ENCODE measurements at regions not wholly inside any gene's neighbourhood (a gene's known extent, or its start where the extent isn't known, plus 50 kb on each side); places are given as distances from the start of the nearest gene placed in this dataset.
A peak's percentile ranks its signal among the peaks of the same experiment; 100 is the strongest.
"Not testable (repeated sequence)": the region's sequence is repeated elsewhere in the genome, so short reads cannot be mapped to it uniquely, and the experiment has no call there.

DNA sequence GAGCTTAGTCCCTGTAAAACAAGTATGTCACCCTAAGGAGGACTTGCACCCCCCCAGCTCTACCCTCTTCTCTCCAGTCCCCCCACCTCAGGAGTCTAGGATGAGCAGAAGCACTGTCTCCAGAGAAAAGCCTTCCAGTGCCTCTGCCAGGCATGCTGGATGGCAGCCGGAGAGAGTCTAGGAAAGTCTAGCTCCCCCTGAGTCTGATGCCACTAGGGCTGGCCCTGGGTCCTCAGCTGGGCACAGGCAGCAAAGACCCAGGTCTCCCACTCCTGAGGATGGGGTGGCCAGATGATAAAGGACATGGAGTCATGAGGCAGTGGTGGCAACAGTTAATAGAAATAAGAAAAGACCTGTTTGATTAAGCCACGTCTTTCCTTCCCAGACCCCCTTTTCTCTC lies 225.6 kb downstream of the CYP26B1 start:
- Histone ChIP-seq H3K27me3 (no peaks in the 10 kb centered on the region), H3K27ac (no peak overlapping the region), H3K4me3 (no peak overlapping the region), H3K9me3 (peaks cover 0 to 18% (median 5%) of the 10 kb centered on the region in 4 donors), H3K36me3 (no peaks in the 10 kb centered on the region), H3K4me1 (peaks cover 0 to 14% (median 0%) of the 10 kb centered on the region in 4 donors)
- no peak for DNase-seq (ENCODE audit: low spot score in 2 of 2)
- WGBS, 2 donors = 71 to 90% methylated on average over 2 of the region's 2 CpGs
- no peak for TF ChIP-seq POLR2A (IDR thresholded peaks at IDR 0.05)
- TF ChIP-seq EP300 (IDR thresholded peaks at IDR 0.05) = no peak
- TF ChIP-seq, protein P1, sequence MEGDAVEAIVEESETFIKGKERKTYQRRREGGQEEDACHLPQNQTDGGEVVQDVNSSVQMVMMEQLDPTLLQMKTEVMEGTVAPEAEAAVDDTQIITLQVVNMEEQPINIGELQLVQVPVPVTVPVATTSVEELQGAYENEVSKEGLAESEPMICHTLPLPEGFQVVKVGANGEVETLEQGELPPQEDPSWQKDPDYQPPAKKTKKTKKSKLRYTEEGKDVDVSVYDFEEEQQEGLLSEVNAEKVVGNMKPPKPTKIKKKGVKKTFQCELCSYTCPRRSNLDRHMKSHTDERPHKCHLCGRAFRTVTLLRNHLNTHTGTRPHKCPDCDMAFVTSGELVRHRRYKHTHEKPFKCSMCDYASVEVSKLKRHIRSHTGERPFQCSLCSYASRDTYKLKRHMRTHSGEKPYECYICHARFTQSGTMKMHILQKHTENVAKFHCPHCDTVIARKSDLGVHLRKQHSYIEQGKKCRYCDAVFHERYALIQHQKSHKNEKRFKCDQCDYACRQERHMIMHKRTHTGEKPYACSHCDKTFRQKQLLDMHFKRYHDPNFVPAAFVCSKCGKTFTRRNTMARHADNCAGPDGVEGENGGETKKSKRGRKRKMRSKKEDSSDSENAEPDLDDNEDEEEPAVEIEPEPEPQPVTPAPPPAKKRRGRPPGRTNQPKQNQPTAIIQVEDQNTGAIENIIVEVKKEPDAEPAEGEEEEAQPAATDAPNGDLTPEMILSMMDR (IDR thresholded peaks at IDR 0.05) = no peak

DNA sequence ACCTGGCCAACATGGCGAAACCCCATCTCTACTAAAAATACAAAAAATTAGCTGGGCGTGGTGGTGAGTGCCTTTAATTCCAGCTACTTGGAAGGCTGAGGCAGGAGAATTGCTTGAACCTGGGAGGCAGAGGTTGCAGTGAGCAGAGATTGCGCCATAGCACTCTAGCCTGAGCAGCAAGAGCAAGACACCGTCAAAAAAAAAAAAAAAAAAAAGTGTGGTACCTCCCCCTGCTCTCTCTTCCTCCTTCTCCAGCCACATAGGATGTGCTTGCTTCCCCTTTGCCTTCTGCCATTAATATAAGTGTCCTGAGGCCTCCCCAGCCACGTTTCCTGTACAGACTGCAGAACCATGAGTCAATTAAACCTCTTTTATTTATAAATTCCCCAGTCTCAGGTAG lies 226.8 kb downstream of the CYP26B1 start:
- not testable (repeated sequence) for H3K36me3 ChIP-seq, H3K27me3 ChIP-seq, H3K4me3 ChIP-seq, H3K27ac ChIP-seq
- DNase-seq (ENCODE audit: low spot score in 2 of 2) = peak in 1 of 2 donors; percentile 3
- Histone ChIP-seq H3K4me1 (peaks cover 0 to 14% (median 0%) of the 10 kb centered on the region in 4 donors), H3K9me3 (peaks cover 0 to 18% (median 5%) of the 10 kb centered on the region in 4 donors)
- 67 to 80% methylated on average over 5 of the region's 5 CpGs for WGBS, 2 donors

DNA sequence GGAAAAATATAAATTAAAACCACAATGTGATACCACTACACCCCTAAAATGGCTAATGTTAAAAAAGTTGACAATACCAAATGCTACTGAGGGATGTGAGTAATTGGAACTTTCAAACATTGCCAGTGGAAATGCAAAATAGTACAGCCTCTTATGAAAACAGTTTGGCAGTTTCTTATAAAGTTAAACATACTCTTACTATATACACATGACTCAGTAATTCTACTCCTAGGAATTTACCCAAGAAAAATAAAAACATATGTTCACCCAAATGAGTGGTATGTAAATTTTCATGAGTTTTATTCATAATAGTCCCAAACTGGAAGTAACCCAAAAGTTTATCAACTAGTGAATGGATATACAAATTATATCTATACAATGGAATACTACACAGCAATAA lies 228.0 kb downstream of the CYP26B1 start:
- DNase-seq (ENCODE audit: low spot score in 2 of 2) = no peak
- Histone ChIP-seq H3K27me3 (no peaks in the 10 kb centered on the region), H3K4me3 (no peak overlapping the region), H3K9me3 (peaks cover 0 to 18% (median 5%) of the 10 kb centered on the region in 4 donors), H3K27ac (no peak overlapping the region), H3K4me1 (peaks cover 0 to 14% (median 0%) of the 10 kb centered on the region in 4 donors), H3K36me3 (no peaks in the 10 kb centered on the region)
- no peak for TF ChIP-seq EP300 (IDR thresholded peaks at IDR 0.05)
- TF ChIP-seq, protein P1 (IDR thresholded peaks at IDR 0.05) = no peak
- no peak for TF ChIP-seq POLR2A (IDR thresholded peaks at IDR 0.05)

DNA sequence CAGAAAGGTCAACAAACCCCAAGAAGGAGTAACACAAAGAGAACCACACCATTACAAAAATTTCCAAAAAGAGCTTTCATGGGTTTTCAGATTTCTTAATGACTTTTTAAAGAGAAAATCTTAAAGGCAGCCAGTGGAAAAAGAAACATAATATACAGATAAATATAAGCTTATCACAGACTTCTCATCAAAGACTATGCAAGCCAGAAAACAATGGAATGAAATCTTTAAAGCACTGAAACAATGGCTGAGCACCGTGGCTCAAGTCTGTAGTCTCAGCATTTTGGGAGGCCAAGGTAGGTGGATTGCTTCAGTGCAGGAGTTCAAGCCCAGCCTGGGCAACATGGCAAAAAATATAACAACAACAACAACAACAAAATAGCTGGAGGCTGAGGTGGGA lies 237.4 kb downstream of the CYP26B1 start:
- Histone ChIP-seq H3K9me3 (peaks cover 0 to 21% (median 4%) of the 10 kb centered on the region in 4 donors), H3K36me3 (no peaks in the 10 kb centered on the region), H3K4me3 (no peak overlapping the region), H3K27ac (no peak overlapping the region), H3K4me1 (no peaks in the 10 kb centered on the region), H3K27me3 (no peaks in the 10 kb centered on the region)
- DNase-seq (ENCODE audit: low spot score in 2 of 2) = no peak
- WGBS, 2 donors = 73 to 77% methylated on average over 1 of the region's 1 CpG
- TF ChIP-seq, protein P1 (IDR thresholded peaks at IDR 0.05) = no peak
- TF ChIP-seq POLR2A (IDR thresholded peaks at IDR 0.05) = no peak
- no peak for TF ChIP-seq EP300 (IDR thresholded peaks at IDR 0.05)

DNA sequence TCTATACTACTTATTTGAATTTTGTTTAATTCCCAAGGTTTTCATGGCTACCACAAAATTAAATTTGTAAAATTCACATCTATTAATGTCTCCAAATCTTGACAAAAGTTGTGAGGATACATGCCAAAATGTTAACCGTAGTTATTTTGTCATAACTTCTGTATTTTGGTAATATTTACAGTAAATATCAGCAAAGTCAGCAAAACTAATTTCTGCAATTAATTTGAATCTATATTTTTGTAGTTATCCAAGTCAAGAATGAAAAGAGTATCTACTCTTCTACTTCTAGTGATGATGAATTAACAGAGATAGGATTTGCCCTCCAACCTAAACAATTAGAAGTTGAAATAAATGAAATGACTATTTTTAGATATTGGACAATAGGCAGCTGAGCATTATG lies 238.9 kb downstream of the CYP26B1 start:
- WGBS, 2 donors = 93 to 95% methylated on average over 1 of the region's 1 CpG
- TF ChIP-seq EP300 (IDR thresholded peaks at IDR 0.05) (no peak), POLR2A (IDR thresholded peaks at IDR 0.05) (no peak)
- TF ChIP-seq, protein P1 (IDR thresholded peaks at IDR 0.05) = no peak

DNA sequence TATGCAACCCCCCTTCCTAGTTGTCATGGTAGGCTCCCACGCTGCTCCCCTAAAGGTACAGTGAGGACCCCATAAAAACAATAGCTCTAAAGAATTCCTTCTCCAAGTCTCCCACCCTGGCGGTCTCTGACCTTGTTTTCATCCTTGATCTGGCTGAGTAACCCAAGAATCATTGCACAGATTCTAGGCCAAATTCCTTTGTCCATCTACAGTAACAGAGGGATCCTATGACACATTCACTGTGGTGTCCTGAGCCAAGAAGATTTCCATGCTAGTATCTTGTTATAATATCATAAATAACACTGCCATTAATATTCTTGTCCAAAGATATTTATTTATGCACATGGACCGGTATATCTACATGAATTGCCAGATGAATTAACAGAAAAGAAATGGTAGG lies 240.2 kb downstream of the CYP26B1 start:
- no peak for DNase-seq (ENCODE audit: low spot score in 2 of 2)
- H3K4me3 ChIP-seq = no peak overlapping the region
- H3K27me3 ChIP-seq = no peaks in the 10 kb centered on the region
- no peaks in the 10 kb centered on the region for H3K4me1 ChIP-seq
- TF ChIP-seq POLR2A (IDR thresholded peaks at IDR 0.05) = no peak
- TF ChIP-seq, protein P1 (IDR thresholded peaks at IDR 0.05) = no peak
- TF ChIP-seq EP300 (IDR thresholded peaks at IDR 0.05) = no peak
- 83 to 90% methylated on average over 3 of the region's 3 CpGs for WGBS, 2 donors
- H3K36me3 ChIP-seq = no peaks in the 10 kb centered on the region
- H3K27ac ChIP-seq = no peak overlapping the region
- peaks cover 0 to 21% (median 4%) of the 10 kb centered on the region in 4 donors for H3K9me3 ChIP-seq

More for the DNA sequence above, 238.9 kb downstream of the CYP26B1 start:
- DNase-seq (ENCODE audit: low spot score in 2 of 2) = no peak
- H3K27ac ChIP-seq = no peak overlapping the region
- no peaks in the 10 kb centered on the region for H3K4me1 ChIP-seq
- no peak overlapping the region for H3K4me3 ChIP-seq
- no peaks in the 10 kb centered on the region for H3K27me3 ChIP-seq
- peaks cover 0 to 21% (median 4%) of the 10 kb centered on the region in 4 donors for H3K9me3 ChIP-seq
- H3K36me3 ChIP-seq = no peaks in the 10 kb centered on the region

Measured in tibial nerve (tissue), 4 donors.